ENCODE measurements at regions not wholly inside any gene's neighbourhood (a gene's known extent, or its start where the extent isn't known, plus 50 kb on each side); places are given as distances from the start of the nearest gene placed in this dataset.
A peak's percentile ranks its signal among the peaks of the same experiment; 100 is the strongest.

DNA sequence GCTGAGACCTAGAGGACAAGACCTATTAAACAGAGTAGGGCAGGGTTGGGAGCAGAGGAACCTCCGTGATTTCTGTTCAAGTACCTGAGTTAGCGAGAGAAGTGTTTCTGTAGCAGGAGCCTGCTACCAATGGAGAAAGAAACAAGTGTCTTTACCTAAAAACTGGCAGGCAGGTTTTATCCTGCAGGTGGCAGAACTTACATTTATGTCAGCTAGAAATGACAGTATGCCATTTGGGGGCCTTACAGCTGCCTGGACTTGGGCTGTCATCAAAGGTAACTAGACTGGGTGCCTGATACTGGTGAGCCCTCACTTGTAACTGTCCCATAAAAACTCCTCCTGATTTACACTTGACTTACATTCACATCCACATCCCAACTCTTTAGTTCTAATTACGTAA lies 185.3 kb upstream of the MIR17HG start:
- no peak for DNase-seq (ENCODE audit: extremely low read depth in 1 of 4, low spot score in 3 of 4)
- H3K9me3 ChIP-seq (replicated peaks; ENCODE audit: control insufficient read depth, insufficient read depth, low read depth, low read length) = no peaks in the 10 kb centered on the region; the same call in 1 of the 2 replicates
- ATAC-seq = peak; percentile 63
- in situ Hi-C loops (cut with MboI) (no loop called here), intact Hi-C loops (cut with micrococcal nuclease) (no loop called here)
- H3K4me1 ChIP-seq (replicated peaks in 1 of 2; ENCODE audit: control insufficient read depth in 2 of 2, insufficient read depth in 2 of 2, low read length in 2 of 2) = no peaks in the 10 kb centered on the region
- H4K20me1 ChIP-seq (replicated peaks; ENCODE audit: control insufficient read depth, insufficient read depth, low read length) = no peaks in the 10 kb centered on the region
- H3K79me2 ChIP-seq (ENCODE audit: control insufficient read depth, insufficient read depth, low read length) = no peaks in the 10 kb centered on the region
- BruUV-seq (replicated peaks) = no TSS peak
- no peaks in the 10 kb centered on the region for H3K9me1 ChIP-seq (ENCODE audit: control insufficient read depth, insufficient read depth, low read length)
- H3K36me3 ChIP-seq (ENCODE audit: control insufficient read depth, insufficient read depth, low read length) = no peaks in the 10 kb centered on the region
- H3K9ac ChIP-seq (ENCODE audit: insufficient read depth in 1 of 2, low read depth in 2 of 2, low read length in 2 of 2) = no peak overlapping the region
- H2AFZ ChIP-seq (ENCODE audit: low read depth, low read length) = no peak overlapping the region
- ChIA-PET POLR2A (no interaction called here), CTCF (ENCODE audit: low intra/inter-chr PET ratio) (interaction anchor here (0.5 to 0.7 kb wide), 2 partner anchors 28 to 129 kb away, joined by 3 to 7 read pairs; no protein-coding TSS in a partner anchor)
- 2% methylated on average over 3 of the region's 3 CpGs for WGBS (ENCODE audit: insufficient coverage, low coverage, missing lambda C conversion rate)
- no peaks in the 10 kb centered on the region for H3K27me3 ChIP-seq (ENCODE audit: control insufficient read depth in 2 of 2, insufficient read depth in 2 of 2, low read length in 2 of 2)
- H3K27ac ChIP-seq (ENCODE audit: extremely low read depth, low read depth, low read length) = no peak overlapping the region
- H3K4me3 ChIP-seq = no peak overlapping the region
- no peak for TF ChIP-seq PHF20 (IDR thresholded peaks at IDR 0.05; ENCODE audit: partially characterized antibody)
- TF ChIP-seq, protein P1, sequence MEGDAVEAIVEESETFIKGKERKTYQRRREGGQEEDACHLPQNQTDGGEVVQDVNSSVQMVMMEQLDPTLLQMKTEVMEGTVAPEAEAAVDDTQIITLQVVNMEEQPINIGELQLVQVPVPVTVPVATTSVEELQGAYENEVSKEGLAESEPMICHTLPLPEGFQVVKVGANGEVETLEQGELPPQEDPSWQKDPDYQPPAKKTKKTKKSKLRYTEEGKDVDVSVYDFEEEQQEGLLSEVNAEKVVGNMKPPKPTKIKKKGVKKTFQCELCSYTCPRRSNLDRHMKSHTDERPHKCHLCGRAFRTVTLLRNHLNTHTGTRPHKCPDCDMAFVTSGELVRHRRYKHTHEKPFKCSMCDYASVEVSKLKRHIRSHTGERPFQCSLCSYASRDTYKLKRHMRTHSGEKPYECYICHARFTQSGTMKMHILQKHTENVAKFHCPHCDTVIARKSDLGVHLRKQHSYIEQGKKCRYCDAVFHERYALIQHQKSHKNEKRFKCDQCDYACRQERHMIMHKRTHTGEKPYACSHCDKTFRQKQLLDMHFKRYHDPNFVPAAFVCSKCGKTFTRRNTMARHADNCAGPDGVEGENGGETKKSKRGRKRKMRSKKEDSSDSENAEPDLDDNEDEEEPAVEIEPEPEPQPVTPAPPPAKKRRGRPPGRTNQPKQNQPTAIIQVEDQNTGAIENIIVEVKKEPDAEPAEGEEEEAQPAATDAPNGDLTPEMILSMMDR (IDR thresholded peaks at IDR 0.05 in 2 of 3, conservative IDR thresholded peaks at IDR 0.05 in 1 of 3; ENCODE audit: insufficient read depth in 2 of 3, low read depth in 1 of 3, low read length in 3 of 3) = peak in 1 of 3 experiments; percentile 22; a peak in 1 of 6 replicates
- no peak for FAIRE-seq
- H3K4me2 ChIP-seq (ENCODE audit: insufficient read depth, low read length) = no peak overlapping the region

DNA sequence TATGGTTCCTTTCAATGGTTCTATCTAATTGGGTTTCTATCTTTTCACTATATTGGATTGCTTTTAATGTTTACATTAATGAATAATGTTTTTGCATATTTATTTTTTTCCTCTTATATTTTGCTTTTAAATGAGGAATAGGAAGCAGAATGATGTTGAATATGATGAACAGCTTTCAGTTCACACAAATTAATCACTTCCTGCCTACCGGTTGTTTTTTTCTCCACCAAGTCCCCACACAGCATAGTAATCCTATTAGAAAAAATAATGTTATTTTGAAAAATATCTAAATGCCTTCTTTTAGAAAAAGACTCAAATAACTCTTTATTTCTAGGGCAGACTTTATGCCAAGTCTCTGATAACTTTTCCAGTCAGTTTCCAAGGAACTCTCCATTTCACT lies 184.9 kb upstream of the MIR17HG start:
- Histone ChIP-seq H3K9me1 (ENCODE audit: control insufficient read depth, insufficient read depth, low read length) (no peaks in the 10 kb centered on the region), H3K4me2 (ENCODE audit: insufficient read depth, low read length) (no peak overlapping the region), H3K79me2 (ENCODE audit: control insufficient read depth, insufficient read depth, low read length) (no peaks in the 10 kb centered on the region), H4K20me1 (replicated peaks; ENCODE audit: control insufficient read depth, insufficient read depth, low read length) (no peaks in the 10 kb centered on the region), H3K27me3 (ENCODE audit: control insufficient read depth in 2 of 2, insufficient read depth in 2 of 2, low read length in 2 of 2) (no peaks in the 10 kb centered on the region), H3K4me1 (replicated peaks in 1 of 2; ENCODE audit: control insufficient read depth in 2 of 2, insufficient read depth in 2 of 2, low read length in 2 of 2) (no peaks in the 10 kb centered on the region), H2AFZ (ENCODE audit: low read depth, low read length) (no peak overlapping the region), H3K9me3 (replicated peaks; ENCODE audit: control insufficient read depth, insufficient read depth, low read depth, low read length) (no peaks in the 10 kb centered on the region; the same call in 1 of the 2 replicates), H3K9ac (ENCODE audit: insufficient read depth in 1 of 2, low read depth in 2 of 2, low read length in 2 of 2) (no peak overlapping the region), H3K4me3 (no peak overlapping the region), H3K27ac (ENCODE audit: extremely low read depth, low read depth, low read length) (no peak overlapping the region), H3K36me3 (ENCODE audit: control insufficient read depth, insufficient read depth, low read length) (no peaks in the 10 kb centered on the region)
- intact Hi-C loops (cut with micrococcal nuclease) = no loop called here
- WGBS (ENCODE audit: insufficient coverage, low coverage, missing lambda C conversion rate) = 3% methylated on average over 1 of the region's 1 CpG
- DNase-seq (ENCODE audit: extremely low read depth in 1 of 4, low spot score in 3 of 4) (no peak), ATAC-seq (no peak), FAIRE-seq (no peak)
- ChIA-PET CTCF (ENCODE audit: low intra/inter-chr PET ratio) (interaction anchor here (0.7 kb wide), 1 partner anchor 129 kb away, joined by 3 read pairs; no protein-coding TSS in a partner anchor), POLR2A (no interaction called here)
- in situ Hi-C loops (cut with MboI) = no loop called here
- BruUV-seq (replicated peaks) = no TSS peak
- TF ChIP-seq, protein P2, sequence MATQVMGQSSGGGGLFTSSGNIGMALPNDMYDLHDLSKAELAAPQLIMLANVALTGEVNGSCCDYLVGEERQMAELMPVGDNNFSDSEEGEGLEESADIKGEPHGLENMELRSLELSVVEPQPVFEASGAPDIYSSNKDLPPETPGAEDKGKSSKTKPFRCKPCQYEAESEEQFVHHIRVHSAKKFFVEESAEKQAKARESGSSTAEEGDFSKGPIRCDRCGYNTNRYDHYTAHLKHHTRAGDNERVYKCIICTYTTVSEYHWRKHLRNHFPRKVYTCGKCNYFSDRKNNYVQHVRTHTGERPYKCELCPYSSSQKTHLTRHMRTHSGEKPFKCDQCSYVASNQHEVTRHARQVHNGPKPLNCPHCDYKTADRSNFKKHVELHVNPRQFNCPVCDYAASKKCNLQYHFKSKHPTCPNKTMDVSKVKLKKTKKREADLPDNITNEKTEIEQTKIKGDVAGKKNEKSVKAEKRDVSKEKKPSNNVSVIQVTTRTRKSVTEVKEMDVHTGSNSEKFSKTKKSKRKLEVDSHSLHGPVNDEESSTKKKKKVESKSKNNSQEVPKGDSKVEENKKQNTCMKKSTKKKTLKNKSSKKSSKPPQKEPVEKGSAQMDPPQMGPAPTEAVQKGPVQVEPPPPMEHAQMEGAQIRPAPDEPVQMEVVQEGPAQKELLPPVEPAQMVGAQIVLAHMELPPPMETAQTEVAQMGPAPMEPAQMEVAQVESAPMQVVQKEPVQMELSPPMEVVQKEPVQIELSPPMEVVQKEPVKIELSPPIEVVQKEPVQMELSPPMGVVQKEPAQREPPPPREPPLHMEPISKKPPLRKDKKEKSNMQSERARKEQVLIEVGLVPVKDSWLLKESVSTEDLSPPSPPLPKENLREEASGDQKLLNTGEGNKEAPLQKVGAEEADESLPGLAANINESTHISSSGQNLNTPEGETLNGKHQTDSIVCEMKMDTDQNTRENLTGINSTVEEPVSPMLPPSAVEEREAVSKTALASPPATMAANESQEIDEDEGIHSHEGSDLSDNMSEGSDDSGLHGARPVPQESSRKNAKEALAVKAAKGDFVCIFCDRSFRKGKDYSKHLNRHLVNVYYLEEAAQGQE (IDR thresholded peaks at IDR 0.05; ENCODE audit: borderline replicate concordance) = no peak
- TF ChIP-seq, protein P2 (CRISPR knock-in tag; IDR thresholded peaks at IDR 0.05; ENCODE audit: low read depth) = no peak
- TF ChIP-seq TAF1 (IDR thresholded peaks at IDR 0.05; ENCODE audit: control insufficient read depth, extremely low read depth, insufficient read depth, low read length, severe bottlenecking) (no peak), FOS (IDR thresholded peaks at IDR 0.05; ENCODE audit: extremely low read depth, insufficient read length) (no peak)

Measured in K562 (cell line).